Activated CD8-positive, alpha-beta memory T cell treated with anti-CD3 and anti-CD28 coated beads for 36 hours (primary cell): ENCODE measurements at regions not wholly inside any gene's neighbourhood (a gene's known extent, or its start where the extent isn't known, plus 50 kb on each side); places are given as distances from the start of the nearest gene placed in this dataset.
"Not testable (repeated sequence)": the region's sequence is repeated elsewhere in the genome, so short reads cannot be mapped to it uniquely, and the experiment has no call there.

Source experiments
- CTCF ChIA-PET: fragments of 350-600 bp; sonication (Branson Sonifier 250); formaldehyde crosslinking; loops from one replicate; lab custom pipeline; 2021; ENCODE audit warnings: antibody characterized with exemption; lab: Charles Lee
- POLR2A ChIA-PET: fragments of 350-600 bp; sonication (Branson Sonifier 250); formaldehyde crosslinking; loops from one replicate; lab custom pipeline; 2021; ENCODE audit warnings: antibody characterized with exemption; lab: Charles Lee

DNA sequence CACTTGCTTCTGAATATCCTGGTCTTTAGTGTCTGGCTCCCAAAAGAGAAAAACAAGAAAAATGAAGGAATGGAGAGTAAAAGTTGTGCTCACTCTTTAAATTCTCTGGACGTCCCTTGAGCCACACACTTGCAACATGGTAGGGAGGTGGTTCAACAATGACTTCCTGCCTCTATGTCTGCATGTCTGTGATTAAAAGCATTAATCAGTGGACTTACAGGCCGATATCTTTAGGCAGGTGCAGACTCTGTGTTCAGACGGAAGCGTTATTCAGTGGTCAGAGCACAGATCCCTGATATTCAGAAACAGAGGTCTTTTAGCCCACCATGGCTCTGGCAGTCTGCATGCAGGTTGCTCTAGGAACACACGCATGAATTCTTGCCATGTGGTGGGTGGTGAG, 1920.0 kb upstream of the RAG2 start:
- POLR2A ChIA-PET = no interaction called here
- CTCF ChIA-PET = no interaction called here

DNA sequence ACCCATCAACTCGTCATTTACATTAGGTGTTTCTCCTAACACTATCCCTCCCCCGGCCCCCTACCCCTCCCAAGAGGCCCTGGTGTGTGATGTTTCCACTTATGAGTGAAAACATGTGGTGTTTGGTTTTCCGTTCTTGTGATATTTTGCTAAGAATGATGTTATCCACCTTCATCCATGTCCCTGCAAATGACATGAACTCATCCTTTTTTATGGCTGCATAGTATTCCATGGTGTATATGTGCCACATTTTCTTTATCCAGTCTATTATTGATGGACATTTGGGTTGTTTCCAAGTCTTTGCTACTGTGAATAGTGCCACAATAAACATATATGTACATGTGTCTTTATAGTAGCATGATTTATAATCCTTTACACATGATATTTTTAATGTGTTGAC, 1914.8 kb upstream of the RAG2 start:
- POLR2A ChIA-PET, CTCF ChIA-PET: not testable (repeated sequence)

GRCh38 chr11:38510041-38510440, 1912.0 kb upstream of the RAG2 start:
- POLR2A ChIA-PET = no interaction called here
- CTCF ChIA-PET = no interaction called here

GRCh38 chr11:38503876-38504275, 1905.8 kb upstream of the RAG2 start:
- ChIA-PET CTCF (no interaction called here), POLR2A (no interaction called here)

DNA sequence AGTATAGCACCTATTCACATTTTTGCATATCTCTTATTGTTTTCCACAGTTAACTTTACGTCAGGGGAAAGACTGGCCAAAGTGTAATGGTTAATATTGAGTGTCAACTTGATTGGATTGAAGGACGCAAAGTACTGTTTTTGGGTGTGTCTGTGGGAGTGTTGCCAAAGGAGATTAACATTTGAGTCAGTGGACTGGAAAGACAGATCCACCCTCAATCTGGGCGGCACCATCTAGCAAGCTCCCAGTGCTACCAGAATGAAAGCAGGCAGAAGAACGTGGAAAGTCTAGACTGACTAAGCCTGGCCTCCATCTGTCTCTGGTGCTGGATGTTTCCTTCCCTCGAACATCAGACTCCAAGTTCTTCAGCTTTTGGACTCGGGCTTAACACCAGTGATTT, 1900.7 kb upstream of the RAG2 start:
- CTCF ChIA-PET = no interaction called here
- POLR2A ChIA-PET = no interaction called here

GRCh38 chr11:38491986-38492385, 1894.0 kb upstream of the RAG2 start:
- CTCF ChIA-PET = no interaction called here
- POLR2A ChIA-PET = no interaction called here

- CTCF ChIA-PET = no interaction called here
- POLR2A ChIA-PET = no interaction called here
Observed at GRCh38 chr11:38481391-38481790, 1883.4 kb upstream of the RAG2 start.

- CTCF ChIA-PET = no interaction called here
- POLR2A ChIA-PET = no interaction called here
Observed at GRCh38 chr11:38476808-38477575, 1879.0 kb upstream of the RAG2 start.

DNA sequence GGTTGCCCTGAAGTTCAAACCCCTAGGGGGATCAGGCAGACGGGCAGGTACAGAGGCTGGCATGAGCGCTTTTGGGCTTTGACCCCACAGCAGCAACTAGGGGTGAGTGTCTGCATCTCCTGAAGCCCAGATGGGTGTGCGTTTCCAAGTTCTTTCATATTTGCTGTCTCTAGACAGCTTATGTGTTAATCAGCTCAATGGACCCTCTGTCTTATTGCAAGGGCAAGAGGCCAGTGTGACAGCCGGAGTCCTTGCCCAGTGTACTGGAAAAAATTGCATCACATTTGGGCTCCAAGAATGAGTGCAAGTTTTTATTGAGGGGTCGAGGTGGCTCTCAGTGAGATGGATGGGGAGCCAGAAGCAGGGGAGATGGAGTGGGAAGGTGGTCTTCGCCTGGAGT, 1863.7 kb upstream of the RAG2 start:
- CTCF ChIA-PET = no interaction called here
- POLR2A ChIA-PET = no interaction called here

- ChIA-PET POLR2A (no interaction called here), CTCF (no interaction called here)
Observed at GRCh38 chr11:38460896-38461295, 1862.9 kb upstream of the RAG2 start.

GRCh38 chr11:38460429-38460828, 1862.4 kb upstream of the RAG2 start:
- CTCF ChIA-PET = no interaction called here
- POLR2A ChIA-PET = no interaction called here

DNA sequence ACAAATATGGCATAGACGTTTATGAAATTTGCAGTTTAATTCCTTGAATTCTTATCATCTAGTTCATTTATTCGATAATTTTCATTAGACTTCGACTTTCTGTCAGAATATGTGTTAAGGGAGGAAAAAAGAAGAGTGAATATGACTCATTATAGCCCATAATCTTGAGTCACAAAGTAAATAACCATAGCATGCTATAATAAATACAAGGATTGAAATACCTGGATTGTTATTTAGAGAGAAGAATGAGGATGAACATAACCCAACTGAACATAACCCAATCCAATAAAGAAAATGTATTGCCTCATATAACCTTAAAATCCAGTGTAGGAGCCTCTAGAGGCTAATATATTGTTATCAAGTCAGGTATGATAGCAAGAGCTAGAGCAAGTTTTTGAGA, 1858.3 kb upstream of the RAG2 start:
- CTCF ChIA-PET = no interaction called here
- POLR2A ChIA-PET = no interaction called here

- CTCF ChIA-PET = no interaction called here
- POLR2A ChIA-PET = no interaction called here
Observed at GRCh38 chr11:38448284-38448683, 1850.2 kb upstream of the RAG2 start.

- ChIA-PET CTCF (interaction anchor here (0.7 kb wide), 1 partner anchor 517 kb away, joined by 3 read pairs; no protein-coding TSS in a partner anchor), POLR2A (no interaction called here)
Observed at GRCh38 chr11:38446336-38446735, 1848.3 kb upstream of the RAG2 start.

GRCh38 chr11:38438091-38438490, 1840.1 kb upstream of the RAG2 start:
- CTCF ChIA-PET = no interaction called here
- POLR2A ChIA-PET = no interaction called here

DNA sequence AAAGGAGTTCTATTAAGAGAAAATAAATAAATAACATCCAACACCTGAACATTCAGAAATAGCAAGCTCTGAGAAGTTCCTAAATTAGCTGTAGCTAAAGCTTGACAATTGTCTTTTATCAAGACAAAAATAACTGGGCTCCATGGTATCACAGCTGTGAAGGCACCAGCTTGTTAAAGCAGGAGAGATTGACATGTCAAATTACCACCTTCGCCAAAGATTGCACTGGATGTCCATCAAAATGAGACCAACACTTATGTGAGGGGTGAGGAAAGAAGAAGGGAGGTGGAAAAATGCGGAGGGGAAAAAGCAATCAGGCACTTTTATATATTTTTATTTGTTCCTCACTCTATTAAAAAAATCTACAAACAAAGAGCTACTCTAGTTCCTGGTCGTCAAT, 1827.5 kb upstream of the RAG2 start:
- ChIA-PET CTCF (no interaction called here), POLR2A (no interaction called here)

- POLR2A ChIA-PET = no interaction called here
- CTCF ChIA-PET = no interaction called here
Observed at GRCh38 chr11:38423042-38423441, 1825.0 kb upstream of the RAG2 start.

- ChIA-PET POLR2A (no interaction called here), CTCF (interaction anchor here (0.7 kb wide), 1 partner anchor 50 kb away, joined by 3 read pairs; no protein-coding TSS in a partner anchor)
Observed at GRCh38 chr11:38416141-38416540, 1818.1 kb upstream of the RAG2 start.

DNA sequence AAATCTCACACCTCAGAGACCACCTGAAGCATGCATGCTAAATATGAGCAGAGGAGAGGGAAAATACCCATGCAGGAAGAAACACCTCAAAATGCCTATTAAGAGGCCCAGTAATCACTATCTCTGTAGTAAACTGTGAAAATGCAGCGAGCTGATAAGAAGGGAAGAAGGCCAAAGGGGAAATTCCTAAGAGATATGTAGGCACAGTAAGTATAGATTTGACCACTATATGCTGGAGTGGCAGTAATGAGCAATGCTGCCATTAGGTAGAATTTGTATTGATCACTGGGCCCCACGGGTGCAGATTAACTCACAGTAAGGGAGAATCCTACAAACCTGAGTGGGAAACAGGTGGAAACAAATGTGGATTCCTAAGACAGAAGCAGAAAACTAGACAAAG, 1813.1 kb upstream of the RAG2 start:
- ChIA-PET POLR2A (no interaction called here), CTCF (no interaction called here)

- CTCF ChIA-PET = no interaction called here
- POLR2A ChIA-PET = no interaction called here
Observed at GRCh38 chr11:38402063-38402462, 1804.0 kb upstream of the RAG2 start.

DNA sequence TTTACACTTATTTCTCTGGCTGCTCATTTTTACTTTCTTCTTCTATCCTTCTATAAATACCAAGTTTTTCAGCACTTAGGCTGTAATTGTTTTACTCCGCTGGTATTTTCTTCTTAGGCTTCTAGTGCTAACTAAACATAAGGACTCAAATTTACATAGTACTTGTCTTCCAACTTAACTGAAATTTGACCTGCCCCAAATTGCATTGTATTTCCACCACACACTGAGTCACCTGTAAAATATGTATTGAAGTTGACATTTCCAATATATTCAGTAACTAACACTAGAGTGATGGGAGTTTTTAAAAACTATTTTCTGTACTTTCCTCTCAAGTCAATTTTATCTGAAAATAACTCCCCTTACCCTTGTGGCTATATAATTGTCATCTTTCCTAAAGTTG, 1794.1 kb upstream of the RAG2 start:
- ChIA-PET POLR2A (no interaction called here), CTCF (no interaction called here)

- ChIA-PET CTCF (no interaction called here), POLR2A (no interaction called here)
Observed at GRCh38 chr11:38384568-38384967, 1786.5 kb upstream of the RAG2 start.
